ENCODE measurements at regions not wholly inside any gene's neighbourhood (a gene's known extent, or its start where the extent isn't known, plus 50 kb on each side); places are given as distances from the start of the nearest gene placed in this dataset.

DNA sequence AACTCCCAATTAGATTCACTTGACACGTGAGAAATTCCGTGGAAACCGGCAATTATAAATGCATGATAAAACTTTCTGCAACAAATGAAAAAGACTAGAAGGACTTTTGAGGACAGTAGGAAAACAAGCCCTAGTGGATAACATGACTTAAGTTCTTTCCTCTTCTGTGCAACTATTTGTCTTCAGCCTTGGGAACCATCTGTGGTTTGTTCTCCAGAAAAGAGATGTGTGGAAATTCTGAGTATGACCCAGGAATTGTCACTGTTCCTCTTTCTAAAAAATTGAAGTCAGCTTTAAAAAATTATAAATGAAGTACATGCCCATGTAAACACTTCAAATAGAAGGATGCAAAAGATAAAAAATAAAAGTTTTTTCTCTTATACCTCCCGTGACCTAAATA is 128.6 kb upstream of the SVIL start:
- DNase-seq = no peak
- no peak overlapping the region for H3K9ac ChIP-seq (ENCODE audit: extremely low read depth, insufficient read length, low read length)
- Mint-ChIP-seq H3K4me3 (no peak overlapping the region), H3K27ac (no peak overlapping the region), H3K4me1 (peaks cover 5 to 16% of the 10 kb centered on the region in 2 experiments), H3K9me3 (no peaks in the 10 kb centered on the region), H3K36me3 (ENCODE audit: insufficient read depth in 1 of 3, low read depth in 3 of 3) (no peaks in the 10 kb centered on the region), H3K27me3 (ENCODE audit: low read depth) (no peaks in the 10 kb centered on the region; the same call in 1 of the 2 replicates)
- no peak overlapping the region for H3T11ph ChIP-seq (ENCODE audit: low read length)
- no peak overlapping the region for H2BK20ac ChIP-seq (ENCODE audit: low read depth, low read length, poor library complexity, severe bottlenecking)
- H3K27me3 ChIP-seq (ENCODE audit: insufficient read depth, low read length) = no peaks in the 10 kb centered on the region
- no peak overlapping the region for H3K4ac ChIP-seq (ENCODE audit: low read depth, low read length)
- no peak overlapping the region for H2BK15ac ChIP-seq (ENCODE audit: low read depth, low read length)
- no peak overlapping the region for H3K14ac ChIP-seq (ENCODE audit: insufficient read depth, low read length)
- no peak overlapping the region for H3K18ac ChIP-seq (ENCODE audit: insufficient read length, low read depth, low read length)
- no peak overlapping the region for H4K5ac ChIP-seq (ENCODE audit: insufficient read length, low read depth, low read length)
- no peak overlapping the region for H2AK5ac ChIP-seq (ENCODE audit: insufficient read length, low read length)
- H3K9me3 ChIP-seq (ENCODE audit: control insufficient read depth, low read depth, low read length) = no peaks in the 10 kb centered on the region
- no peaks in the 10 kb centered on the region for H3K23me2 ChIP-seq (ENCODE audit: insufficient read length, low read depth, low read length, poor library complexity, severe bottlenecking)
- H3K27ac ChIP-seq (ENCODE audit: insufficient read length, low read depth, low read length) = no peak overlapping the region
- H4K91ac ChIP-seq (ENCODE audit: insufficient read length, low read depth, low read length) = no peak overlapping the region
- no peak overlapping the region for H2BK120ac ChIP-seq (ENCODE audit: low read depth, low read length, poor library complexity, severe bottlenecking)
- H3K23ac ChIP-seq (ENCODE audit: insufficient read length, low read depth, low read length) = no peak overlapping the region
- H3K79me2 ChIP-seq (ENCODE audit: insufficient read depth, low read length) = no peaks in the 10 kb centered on the region
- H3K56ac ChIP-seq (ENCODE audit: insufficient read length, low read depth, low read length) = no peak overlapping the region
- no peak overlapping the region for H2AFZ ChIP-seq (ENCODE audit: low read length)
- no peaks in the 10 kb centered on the region for H3K4me1 ChIP-seq (ENCODE audit: insufficient read depth, low read length)
- H2BK12ac ChIP-seq (ENCODE audit: insufficient read length, low read depth, low read length) = no peak overlapping the region
- no peaks in the 10 kb centered on the region for H4K20me1 ChIP-seq (ENCODE audit: control insufficient read depth, insufficient read depth, insufficient read length)
- WGBS (ENCODE audit: extremely low coverage, insufficient read length, low lambda C conversion rate) = no CpG with 5 or more reads among the region's 4 CpGs
- H2BK5ac ChIP-seq (ENCODE audit: insufficient read length, low read length) = no peak overlapping the region
- H3K79me1 ChIP-seq (ENCODE audit: insufficient read depth, low read depth, low read length, poor library complexity, severe bottlenecking) = no peaks in the 10 kb centered on the region
- H3K4me2 ChIP-seq (ENCODE audit: insufficient read depth, insufficient read length, low read length) = no peak overlapping the region
- no peak for TF ChIP-seq CTCF (conservative IDR thresholded peaks at IDR 0.05)
- H4K8ac ChIP-seq (replicated peaks; ENCODE audit: insufficient read length, low read depth, low read length) = no peak overlapping the region
